ENCODE measurements at regions not wholly inside any gene's neighbourhood (a gene's known extent, or its start where the extent isn't known, plus 50 kb on each side); places are given as distances from the start of the nearest gene placed in this dataset.

- DNase-seq = no peak
These were observed 263.2 kb downstream of the SEC23A start for GRCh38 chr14:38839694-38840365.

- DNase-seq = no peak
These were observed 264.1 kb downstream of the SEC23A start for GRCh38 chr14:38838979-38839323.

GRCh38 chr14:38838049-38838978 lies 264.7 kb downstream of the SEC23A start:
- no peak for DNase-seq

- DNase-seq = no peak
These were observed 265.5 kb downstream of the SEC23A start for GRCh38 chr14:38837343-38838048.

GRCh38 chr14:38836539-38836938 lies 266.5 kb downstream of the SEC23A start:
- no peak for DNase-seq

- DNase-seq = no peak
These were observed 267.2 kb downstream of the SEC23A start for GRCh38 chr14:38835874-38836273.

GRCh38 chr14:38828183-38828827 lies 274.7 kb downstream of the SEC23A start:
- DNase-seq = no peak

- no peak for DNase-seq
These were observed 278.3 kb downstream of the SEC23A start for GRCh38 chr14:38824706-38825105.

GRCh38 chr14:38818555-38818954 lies 284.5 kb downstream of the SEC23A start:
- DNase-seq = no peak

- no peak for DNase-seq
These were observed 294.1 kb downstream of the SEC23A start for GRCh38 chr14:38808734-38809455.

- no peak for DNase-seq
These were observed 303.4 kb downstream of the SEC23A start for GRCh38 chr14:38799671-38800070.

- no peak for DNase-seq
These were observed 308.4 kb downstream of the SEC23A start for GRCh38 chr14:38794677-38795076.

GRCh38 chr14:38791862-38792261 lies 311.2 kb downstream of the SEC23A start:
- no peak for DNase-seq

GRCh38 chr14:38790916-38791315 lies 312.1 kb downstream of the SEC23A start:
- no peak for DNase-seq

- no peak for DNase-seq
These were observed 313.2 kb downstream of the SEC23A start for GRCh38 chr14:38789805-38790204.

GRCh38 chr14:38788060-38788459 lies 315.0 kb downstream of the SEC23A start:
- no peak for DNase-seq

- no peak for DNase-seq
These were observed 316.1 kb downstream of the SEC23A start for GRCh38 chr14:38786921-38787320.

GRCh38 chr14:38777401-38777800 lies 325.6 kb downstream of the SEC23A start:
- DNase-seq = no peak

- no peak for DNase-seq
These were observed 327.0 kb downstream of the SEC23A start for GRCh38 chr14:38775986-38776385.

GRCh38 chr14:38774162-38774561 lies 328.9 kb downstream of the SEC23A start:
- DNase-seq = no peak

GRCh38 chr14:38770251-38770650 lies 332.8 kb downstream of the SEC23A start:
- no peak for DNase-seq

GRCh38 chr14:38762845-38763244 lies 340.2 kb downstream of the SEC23A start:
- no peak for DNase-seq
